ENCODE measurements at regions not wholly inside any gene's neighbourhood (a gene's known extent, or its start where the extent isn't known, plus 50 kb on each side); places are given as distances from the start of the nearest gene placed in this dataset.
A peak's percentile ranks its signal among the peaks of the same experiment; 100 is the strongest.

DNA sequence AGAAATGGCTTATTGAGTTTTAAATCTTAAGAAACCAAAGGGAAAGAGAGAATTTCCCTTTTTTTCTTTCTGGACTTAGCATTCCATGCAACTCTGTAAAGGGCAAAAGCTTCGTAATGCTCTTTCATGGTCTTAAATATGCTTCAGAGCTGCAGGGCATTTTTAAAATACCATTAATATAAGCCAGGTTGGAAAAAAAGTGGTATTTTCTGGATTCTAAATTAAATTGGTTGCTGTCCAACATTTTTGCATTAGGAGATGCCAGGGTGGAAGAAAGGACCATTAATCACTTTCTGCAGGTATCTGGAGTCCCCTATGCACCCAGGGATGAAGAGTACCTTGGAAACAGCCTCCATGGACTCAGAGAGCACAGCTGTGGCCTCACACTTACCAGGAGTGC, 215.1 kb upstream of the DAPK1 start:
- Histone ChIP-seq H3K36me3 (no peaks in the 10 kb centered on the region), H3K4me1 (peaks cover 0 to 8% (median 0%) of the 10 kb centered on the region in 12 donors), H3K27ac (no peak overlapping the region), H3K4me3 (no peak overlapping the region), H3K9me3 (no peaks in the 10 kb centered on the region), H3K27me3 (no peaks in the 10 kb centered on the region)
- WGBS, 4 donors, result 92 to 99% (median 97%) methylated on average over 1 of the region's 1 CpG
- ATAC-seq (no peak), DNase-seq (no peak)
- TF ChIP-seq, protein P1, sequence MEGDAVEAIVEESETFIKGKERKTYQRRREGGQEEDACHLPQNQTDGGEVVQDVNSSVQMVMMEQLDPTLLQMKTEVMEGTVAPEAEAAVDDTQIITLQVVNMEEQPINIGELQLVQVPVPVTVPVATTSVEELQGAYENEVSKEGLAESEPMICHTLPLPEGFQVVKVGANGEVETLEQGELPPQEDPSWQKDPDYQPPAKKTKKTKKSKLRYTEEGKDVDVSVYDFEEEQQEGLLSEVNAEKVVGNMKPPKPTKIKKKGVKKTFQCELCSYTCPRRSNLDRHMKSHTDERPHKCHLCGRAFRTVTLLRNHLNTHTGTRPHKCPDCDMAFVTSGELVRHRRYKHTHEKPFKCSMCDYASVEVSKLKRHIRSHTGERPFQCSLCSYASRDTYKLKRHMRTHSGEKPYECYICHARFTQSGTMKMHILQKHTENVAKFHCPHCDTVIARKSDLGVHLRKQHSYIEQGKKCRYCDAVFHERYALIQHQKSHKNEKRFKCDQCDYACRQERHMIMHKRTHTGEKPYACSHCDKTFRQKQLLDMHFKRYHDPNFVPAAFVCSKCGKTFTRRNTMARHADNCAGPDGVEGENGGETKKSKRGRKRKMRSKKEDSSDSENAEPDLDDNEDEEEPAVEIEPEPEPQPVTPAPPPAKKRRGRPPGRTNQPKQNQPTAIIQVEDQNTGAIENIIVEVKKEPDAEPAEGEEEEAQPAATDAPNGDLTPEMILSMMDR (IDR thresholded peaks at IDR 0.05), result no peak
- no peak for TF ChIP-seq POLR2A (IDR thresholded peaks at IDR 0.05)
- intact Hi-C loops (cut with DNase I), result no loop called here

DNA sequence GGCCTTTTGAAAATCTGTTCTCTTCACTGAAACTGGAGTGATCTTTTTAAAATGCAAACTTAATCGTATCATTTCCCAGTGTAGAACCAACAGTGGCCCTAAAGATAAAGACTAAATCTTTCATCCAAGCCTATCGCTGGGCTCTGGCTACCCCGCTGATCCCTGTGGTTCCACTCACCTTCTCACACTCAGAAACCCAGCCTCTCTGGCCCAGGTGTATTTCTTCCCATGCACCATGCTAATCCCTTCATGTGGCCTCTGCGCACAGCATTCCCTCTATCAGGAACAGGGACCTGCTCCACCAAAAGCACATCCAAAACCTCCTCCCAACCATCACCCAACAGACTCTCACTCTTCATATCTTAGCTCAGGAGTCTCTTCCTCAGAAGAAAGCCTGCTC, 214.1 kb upstream of the DAPK1 start:
- Histone ChIP-seq H3K27ac (no peak overlapping the region), H3K27me3 (no peaks in the 10 kb centered on the region), H3K36me3 (no peaks in the 10 kb centered on the region), H3K4me3 (no peak overlapping the region), H3K9me3 (no peaks in the 10 kb centered on the region), H3K4me1 (peaks cover 0 to 8% (median 0%) of the 10 kb centered on the region in 12 donors)
- DNase-seq (no peak), ATAC-seq (no peak)
- intact Hi-C loops (cut with DNase I), result no loop called here
- TF ChIP-seq, protein P1 (IDR thresholded peaks at IDR 0.05), result no peak
- no peak for TF ChIP-seq POLR2A (IDR thresholded peaks at IDR 0.05)
- 92 to 98% (median 97%) methylated on average over 4 of the region's 4 CpGs for WGBS, 4 donors

DNA sequence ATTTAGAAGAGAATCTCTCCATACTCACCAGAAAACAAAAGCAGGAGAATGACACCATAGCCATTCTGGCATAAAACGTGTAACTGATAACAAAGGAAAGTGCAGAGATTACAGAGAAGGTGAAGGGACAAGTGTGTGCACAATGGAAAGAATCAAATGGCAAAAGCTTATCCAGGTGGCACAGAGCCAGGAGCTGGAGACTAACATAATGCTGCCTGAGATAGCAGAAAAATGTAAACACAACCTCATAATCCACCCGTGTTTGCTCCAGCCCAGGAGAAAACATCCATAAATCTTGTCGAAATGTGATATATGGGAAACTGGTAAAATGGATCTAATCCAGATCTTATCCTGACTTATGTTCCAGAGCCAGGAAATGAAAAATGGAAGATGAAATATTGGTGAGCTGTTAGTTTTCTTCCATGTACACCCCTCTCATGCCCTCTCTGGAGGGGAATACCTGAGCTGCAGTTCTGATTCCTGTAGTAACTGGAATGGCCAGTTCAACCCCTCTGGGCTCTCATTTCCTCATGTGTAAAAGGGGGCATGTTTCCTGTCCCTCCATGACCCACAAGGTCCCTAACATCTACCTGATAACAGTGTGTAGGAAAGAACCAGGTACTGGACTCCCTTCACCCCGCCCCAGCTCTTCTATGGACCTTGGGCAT, 212.3 kb upstream of the DAPK1 start:
- DNase-seq (no peak), ATAC-seq (peak in 3 of 4 donors; percentile 45 to 53 (median 48))
- intact Hi-C loops (cut with DNase I), result no loop called here
- H3K27ac ChIP-seq, result no peak overlapping the region
- H3K36me3 ChIP-seq, result no peaks in the 10 kb centered on the region
- H3K9me3 ChIP-seq, result no peaks in the 10 kb centered on the region
- 35 to 44% (median 39%) methylated on average over 4 of the region's 4 CpGs for WGBS, 4 donors
- H3K27me3 ChIP-seq, result no peaks in the 10 kb centered on the region
- TF ChIP-seq POLR2A (IDR thresholded peaks at IDR 0.05), result no peak
- TF ChIP-seq, protein P1 (IDR thresholded peaks at IDR 0.05), result no peak
- H3K4me3 ChIP-seq, result no peak overlapping the region
- H3K4me1 ChIP-seq, result peaks cover 0 to 8% (median 0%) of the 10 kb centered on the region in 12 donors

DNA sequence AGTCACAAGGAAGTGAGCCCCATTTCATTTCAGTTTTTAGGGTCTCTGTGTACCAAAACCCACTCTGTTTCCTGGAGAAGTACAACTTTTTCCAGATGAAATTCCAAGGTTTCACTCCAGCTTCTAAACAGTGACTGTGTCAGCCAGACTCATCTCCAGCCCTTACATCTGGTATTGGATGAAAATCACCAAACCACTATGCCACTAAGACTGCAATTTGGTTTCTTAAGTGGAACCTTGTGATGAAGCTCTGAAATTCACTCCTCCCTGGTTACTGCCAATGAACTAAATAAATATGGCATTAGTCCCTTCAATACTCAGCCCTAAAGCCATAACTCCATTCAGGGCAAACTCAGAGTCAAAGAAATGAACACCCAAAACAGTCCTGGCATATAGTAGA, 211.2 kb upstream of the DAPK1 start:
- ATAC-seq (no peak), DNase-seq (no peak)
- no peak overlapping the region for H3K4me3 ChIP-seq
- TF ChIP-seq POLR2A (IDR thresholded peaks at IDR 0.05), result no peak
- TF ChIP-seq, protein P1 (IDR thresholded peaks at IDR 0.05), result no peak
- peaks cover 0 to 8% (median 0%) of the 10 kb centered on the region in 12 donors for H3K4me1 ChIP-seq
- no peaks in the 10 kb centered on the region for H3K27me3 ChIP-seq
- no peaks in the 10 kb centered on the region for H3K9me3 ChIP-seq
- intact Hi-C loops (cut with DNase I), result no loop called here
- H3K36me3 ChIP-seq, result no peaks in the 10 kb centered on the region
- no peak overlapping the region for H3K27ac ChIP-seq

All from heart left ventricle (tissue), 16 donors.